ENCODE measurements at regions not wholly inside any gene's neighbourhood (a gene's known extent, or its start where the extent isn't known, plus 50 kb on each side); places are given as distances from the start of the nearest gene placed in this dataset.

DNA sequence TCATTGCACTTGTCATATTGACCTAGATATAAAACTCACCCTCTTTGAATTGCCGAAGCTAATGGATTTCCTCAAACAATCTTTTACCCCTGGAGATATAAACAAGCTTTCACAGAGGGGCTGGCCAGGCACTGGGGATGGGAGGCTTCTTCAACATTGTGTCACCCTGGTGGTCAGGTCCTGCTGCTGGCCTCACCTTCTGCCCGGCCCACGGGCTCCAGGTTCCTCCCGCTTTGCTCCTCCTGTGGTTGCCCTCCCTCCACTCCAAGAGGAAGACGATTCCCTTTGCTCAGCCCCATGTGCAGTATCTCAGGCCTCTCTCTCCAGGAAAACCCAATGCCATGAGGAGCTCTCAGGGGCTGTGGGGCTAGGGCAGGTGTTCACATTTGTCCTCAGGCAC lies 118.1 kb upstream of the ADCY1 start:
- peaks cover 8% of the 10 kb centered on the region for H3K4me1 ChIP-seq (ENCODE audit: insufficient read depth, poor library complexity, severe bottlenecking)
- H3K4me3 ChIP-seq (ENCODE audit: severe bottlenecking): no peak overlapping the region
- no peaks in the 10 kb centered on the region for H3K9me3 ChIP-seq (ENCODE audit: severe bottlenecking)
- no peak overlapping the region for H3K27ac ChIP-seq (ENCODE audit: poor library complexity, severe bottlenecking)
- DNase-seq (ENCODE audit: low spot score): no peak
- no peaks in the 10 kb centered on the region for H3K27me3 ChIP-seq (ENCODE audit: insufficient read depth, poor library complexity, severe bottlenecking)
- ATAC-seq (ENCODE audit: low read depth): no peak
- TF ChIP-seq, protein P1, sequence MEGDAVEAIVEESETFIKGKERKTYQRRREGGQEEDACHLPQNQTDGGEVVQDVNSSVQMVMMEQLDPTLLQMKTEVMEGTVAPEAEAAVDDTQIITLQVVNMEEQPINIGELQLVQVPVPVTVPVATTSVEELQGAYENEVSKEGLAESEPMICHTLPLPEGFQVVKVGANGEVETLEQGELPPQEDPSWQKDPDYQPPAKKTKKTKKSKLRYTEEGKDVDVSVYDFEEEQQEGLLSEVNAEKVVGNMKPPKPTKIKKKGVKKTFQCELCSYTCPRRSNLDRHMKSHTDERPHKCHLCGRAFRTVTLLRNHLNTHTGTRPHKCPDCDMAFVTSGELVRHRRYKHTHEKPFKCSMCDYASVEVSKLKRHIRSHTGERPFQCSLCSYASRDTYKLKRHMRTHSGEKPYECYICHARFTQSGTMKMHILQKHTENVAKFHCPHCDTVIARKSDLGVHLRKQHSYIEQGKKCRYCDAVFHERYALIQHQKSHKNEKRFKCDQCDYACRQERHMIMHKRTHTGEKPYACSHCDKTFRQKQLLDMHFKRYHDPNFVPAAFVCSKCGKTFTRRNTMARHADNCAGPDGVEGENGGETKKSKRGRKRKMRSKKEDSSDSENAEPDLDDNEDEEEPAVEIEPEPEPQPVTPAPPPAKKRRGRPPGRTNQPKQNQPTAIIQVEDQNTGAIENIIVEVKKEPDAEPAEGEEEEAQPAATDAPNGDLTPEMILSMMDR (IDR thresholded peaks at IDR 0.05; ENCODE audit: poor library complexity, severe bottlenecking): no peak
- no peaks in the 10 kb centered on the region for H3K36me3 ChIP-seq (ENCODE audit: low read depth)

- H3K4me1 ChIP-seq (ENCODE audit: insufficient read depth, poor library complexity, severe bottlenecking): peaks cover under 1% of the 10 kb centered on the region
- DNase-seq (ENCODE audit: low spot score) (no peak), ATAC-seq (ENCODE audit: low read depth) (no peak)
- H3K9me3 ChIP-seq (ENCODE audit: severe bottlenecking): no peaks in the 10 kb centered on the region
- TF ChIP-seq, protein P1 (IDR thresholded peaks at IDR 0.05; ENCODE audit: poor library complexity, severe bottlenecking): no peak
- H3K36me3 ChIP-seq (ENCODE audit: low read depth): no peaks in the 10 kb centered on the region
- no peak overlapping the region for H3K4me3 ChIP-seq (ENCODE audit: severe bottlenecking)
- H3K27me3 ChIP-seq (ENCODE audit: insufficient read depth, poor library complexity, severe bottlenecking): no peaks in the 10 kb centered on the region
- no peak overlapping the region for H3K27ac ChIP-seq (ENCODE audit: poor library complexity, severe bottlenecking)
Measured at GRCh38 chr7:45456747-45457524, 117.2 kb upstream of the ADCY1 start.

DNA sequence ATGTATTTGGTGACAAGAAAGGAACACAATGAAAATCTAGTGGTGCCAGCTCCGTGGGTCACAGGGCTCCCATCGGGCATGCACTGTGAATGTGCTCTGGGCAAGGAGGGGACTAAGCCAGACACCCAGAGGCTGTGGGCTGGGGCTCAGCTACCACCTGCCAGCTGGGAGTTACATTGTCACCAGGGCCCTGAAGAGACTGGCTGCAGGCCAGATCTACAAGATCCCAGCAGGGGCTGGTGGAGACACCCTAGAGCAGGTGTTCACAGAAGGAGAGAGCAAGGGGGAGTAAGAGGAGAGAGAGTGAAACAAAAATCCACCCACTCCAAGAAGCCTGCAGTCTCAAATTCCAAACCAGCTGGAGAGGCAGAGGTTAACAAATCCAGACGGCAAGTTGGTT lies 116.6 kb upstream of the ADCY1 start:
- Histone ChIP-seq H3K4me1 (ENCODE audit: insufficient read depth, poor library complexity, severe bottlenecking) (no peaks in the 10 kb centered on the region), H3K27ac (ENCODE audit: poor library complexity, severe bottlenecking) (no peak overlapping the region), H3K27me3 (ENCODE audit: insufficient read depth, poor library complexity, severe bottlenecking) (no peaks in the 10 kb centered on the region), H3K9me3 (ENCODE audit: severe bottlenecking) (no peaks in the 10 kb centered on the region), H3K4me3 (ENCODE audit: severe bottlenecking) (no peak overlapping the region), H3K36me3 (ENCODE audit: low read depth) (no peaks in the 10 kb centered on the region)
- DNase-seq (ENCODE audit: low spot score) (no peak), ATAC-seq (ENCODE audit: low read depth) (no peak)
- TF ChIP-seq, protein P1 (IDR thresholded peaks at IDR 0.05; ENCODE audit: poor library complexity, severe bottlenecking): no peak

DNA sequence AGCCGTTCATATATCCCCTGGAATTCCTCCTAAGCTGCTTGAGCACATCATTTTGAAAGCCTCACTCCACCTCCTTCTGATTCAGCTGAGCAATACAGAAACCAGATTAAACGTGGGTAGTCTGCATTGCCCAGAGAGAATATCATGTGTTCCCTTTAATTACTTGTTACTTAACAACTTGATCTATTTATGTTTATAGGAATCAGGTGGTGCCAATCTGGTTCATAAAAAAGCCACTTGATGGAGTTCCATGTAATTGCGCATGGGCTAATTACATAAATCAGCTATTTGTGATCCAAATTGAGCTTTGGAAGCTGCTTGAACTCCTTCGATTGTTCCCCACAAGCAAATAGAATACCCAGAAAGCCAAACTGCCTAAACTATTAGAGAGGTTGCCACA lies 114.7 kb upstream of the ADCY1 start:
- ATAC-seq (ENCODE audit: low read depth) (no peak), DNase-seq (ENCODE audit: low spot score) (no peak)
- TF ChIP-seq, protein P1 (IDR thresholded peaks at IDR 0.05; ENCODE audit: poor library complexity, severe bottlenecking): no peak
- Histone ChIP-seq H3K27me3 (ENCODE audit: insufficient read depth, poor library complexity, severe bottlenecking) (no peaks in the 10 kb centered on the region), H3K4me3 (ENCODE audit: severe bottlenecking) (no peak overlapping the region), H3K27ac (ENCODE audit: poor library complexity, severe bottlenecking) (no peak overlapping the region), H3K9me3 (ENCODE audit: severe bottlenecking) (no peaks in the 10 kb centered on the region), H3K4me1 (ENCODE audit: insufficient read depth, poor library complexity, severe bottlenecking) (no peaks in the 10 kb centered on the region), H3K36me3 (ENCODE audit: low read depth) (no peaks in the 10 kb centered on the region)

- no peaks in the 10 kb centered on the region for H3K27me3 ChIP-seq (ENCODE audit: insufficient read depth, poor library complexity, severe bottlenecking)
- TF ChIP-seq, protein P1 (IDR thresholded peaks at IDR 0.05; ENCODE audit: poor library complexity, severe bottlenecking): no peak
- DNase-seq (ENCODE audit: low spot score): no peak
- no peak for ATAC-seq (ENCODE audit: low read depth)
- H3K4me1 ChIP-seq (ENCODE audit: insufficient read depth, poor library complexity, severe bottlenecking): no peaks in the 10 kb centered on the region
- H3K9me3 ChIP-seq (ENCODE audit: severe bottlenecking): no peaks in the 10 kb centered on the region
- no peaks in the 10 kb centered on the region for H3K36me3 ChIP-seq (ENCODE audit: low read depth)
- H3K4me3 ChIP-seq (ENCODE audit: severe bottlenecking): no peak overlapping the region
- no peak overlapping the region for H3K27ac ChIP-seq (ENCODE audit: poor library complexity, severe bottlenecking)
Measured at GRCh38 chr7:45460379-45460778, 113.8 kb upstream of the ADCY1 start.

All from RWPE2 (cell line).